ENCODE measurements at regions not wholly inside any gene's neighbourhood (a gene's known extent, or its start where the extent isn't known, plus 50 kb on each side); places are given as distances from the start of the nearest gene placed in this dataset.
"Not testable (repeated sequence)": the region's sequence is repeated elsewhere in the genome, so short reads cannot be mapped to it uniquely, and the experiment has no call there.

DNA sequence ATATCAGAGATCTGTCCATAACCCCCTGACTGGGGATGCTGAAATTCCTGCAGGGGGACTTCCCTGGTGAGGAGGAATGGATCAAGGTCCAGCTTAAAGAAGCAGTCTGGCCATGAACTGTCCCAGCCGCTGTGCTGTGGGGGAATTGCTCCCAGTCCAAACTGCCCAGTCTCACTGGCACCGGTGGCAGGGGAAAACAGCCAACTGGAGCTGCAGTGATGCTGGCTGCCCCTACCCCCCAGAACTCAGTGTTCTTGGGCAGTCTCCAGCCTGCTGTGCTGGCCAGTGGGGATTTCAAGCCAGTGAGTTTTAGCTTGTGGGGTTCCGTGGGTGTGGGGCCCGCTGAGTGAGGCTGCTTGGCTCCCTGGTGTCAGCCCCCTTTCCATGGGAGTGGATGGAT is 306.5 kb upstream of the RPS23 start:
- no peak overlapping the region for H3K4me3 ChIP-seq (ENCODE audit: low read length)
- H3K27me3 ChIP-seq (replicated peaks; ENCODE audit: insufficient read depth, low read length), result no peaks in the 10 kb centered on the region
- H3K9ac ChIP-seq (ENCODE audit: low read length), result no peak overlapping the region
- H2AFZ ChIP-seq (ENCODE audit: low read length), result no peak overlapping the region
- no peaks in the 10 kb centered on the region for H3F3A ChIP-seq (ENCODE audit: insufficient read depth, low read length)
- H4K20me1 ChIP-seq (ENCODE audit: insufficient read depth, low read length), result no peaks in the 10 kb centered on the region
- H3K9me3 ChIP-seq (replicated peaks; ENCODE audit: insufficient read depth, low read length), result no peaks in the 10 kb centered on the region
- no peak for DNase-seq
- TF ChIP-seq, protein P1, sequence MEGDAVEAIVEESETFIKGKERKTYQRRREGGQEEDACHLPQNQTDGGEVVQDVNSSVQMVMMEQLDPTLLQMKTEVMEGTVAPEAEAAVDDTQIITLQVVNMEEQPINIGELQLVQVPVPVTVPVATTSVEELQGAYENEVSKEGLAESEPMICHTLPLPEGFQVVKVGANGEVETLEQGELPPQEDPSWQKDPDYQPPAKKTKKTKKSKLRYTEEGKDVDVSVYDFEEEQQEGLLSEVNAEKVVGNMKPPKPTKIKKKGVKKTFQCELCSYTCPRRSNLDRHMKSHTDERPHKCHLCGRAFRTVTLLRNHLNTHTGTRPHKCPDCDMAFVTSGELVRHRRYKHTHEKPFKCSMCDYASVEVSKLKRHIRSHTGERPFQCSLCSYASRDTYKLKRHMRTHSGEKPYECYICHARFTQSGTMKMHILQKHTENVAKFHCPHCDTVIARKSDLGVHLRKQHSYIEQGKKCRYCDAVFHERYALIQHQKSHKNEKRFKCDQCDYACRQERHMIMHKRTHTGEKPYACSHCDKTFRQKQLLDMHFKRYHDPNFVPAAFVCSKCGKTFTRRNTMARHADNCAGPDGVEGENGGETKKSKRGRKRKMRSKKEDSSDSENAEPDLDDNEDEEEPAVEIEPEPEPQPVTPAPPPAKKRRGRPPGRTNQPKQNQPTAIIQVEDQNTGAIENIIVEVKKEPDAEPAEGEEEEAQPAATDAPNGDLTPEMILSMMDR (IDR thresholded peaks at IDR 0.05; ENCODE audit: low read length), result no peak
- TF ChIP-seq EZH2 (optimal IDR thresholded peaks at IDR 0.05; ENCODE audit: low read depth, low read length) (no peak), EZH2phosphoT487 (IDR thresholded peaks at IDR 0.05; ENCODE audit: low read length) (no peak)
- no peak overlapping the region for H3K27ac ChIP-seq (ENCODE audit: low read length)
- H3K79me2 ChIP-seq (ENCODE audit: low read length), result no peaks in the 10 kb centered on the region
- H3K36me3 ChIP-seq (replicated peaks; ENCODE audit: insufficient read depth, low read length), result no peaks in the 10 kb centered on the region
- no peaks in the 10 kb centered on the region for H3K9me2 ChIP-seq (replicated peaks; ENCODE audit: insufficient read depth, low read length)
- no peaks in the 10 kb centered on the region for H3K4me1 ChIP-seq (ENCODE audit: low read length)
- H3K4me2 ChIP-seq (ENCODE audit: low read depth, low read length), result no peak overlapping the region

DNA sequence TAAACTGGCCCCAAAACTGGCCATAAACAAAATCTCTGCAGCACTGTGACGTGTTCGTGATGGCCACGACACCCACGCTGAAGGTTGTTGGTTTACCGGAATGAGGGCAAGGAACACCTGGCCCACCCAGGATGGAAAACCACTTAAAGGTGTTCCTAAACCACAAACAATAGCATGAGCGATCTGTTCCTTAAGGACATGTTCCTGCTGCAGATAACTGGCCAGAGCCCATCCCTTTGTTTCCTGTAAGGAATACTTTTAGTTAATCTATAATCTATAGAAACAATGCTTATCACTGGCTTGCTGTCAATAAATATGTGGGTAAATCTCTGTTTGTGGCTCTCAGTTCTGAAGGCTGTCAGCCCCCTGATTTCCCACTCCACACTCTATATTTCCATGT is 305.2 kb upstream of the RPS23 start:
- not testable (repeated sequence) for H3K27me3 ChIP-seq (replicated peaks; ENCODE audit: insufficient read depth, low read length); H3K4me1 ChIP-seq (ENCODE audit: low read length); H4K20me1 ChIP-seq (ENCODE audit: insufficient read depth, low read length); H3K4me2 ChIP-seq (ENCODE audit: low read depth, low read length); H3K9ac ChIP-seq (ENCODE audit: low read length); H2AFZ ChIP-seq (ENCODE audit: low read length); DNase-seq; H3K27ac ChIP-seq (ENCODE audit: low read length); H3K9me3 ChIP-seq (replicated peaks; ENCODE audit: insufficient read depth, low read length); H3K4me3 ChIP-seq (ENCODE audit: low read length); H3F3A ChIP-seq (ENCODE audit: insufficient read depth, low read length); H3K36me3 ChIP-seq (replicated peaks; ENCODE audit: insufficient read depth, low read length); H3K9me2 ChIP-seq (replicated peaks; ENCODE audit: insufficient read depth, low read length); H3K79me2 ChIP-seq (ENCODE audit: low read length)

DNA sequence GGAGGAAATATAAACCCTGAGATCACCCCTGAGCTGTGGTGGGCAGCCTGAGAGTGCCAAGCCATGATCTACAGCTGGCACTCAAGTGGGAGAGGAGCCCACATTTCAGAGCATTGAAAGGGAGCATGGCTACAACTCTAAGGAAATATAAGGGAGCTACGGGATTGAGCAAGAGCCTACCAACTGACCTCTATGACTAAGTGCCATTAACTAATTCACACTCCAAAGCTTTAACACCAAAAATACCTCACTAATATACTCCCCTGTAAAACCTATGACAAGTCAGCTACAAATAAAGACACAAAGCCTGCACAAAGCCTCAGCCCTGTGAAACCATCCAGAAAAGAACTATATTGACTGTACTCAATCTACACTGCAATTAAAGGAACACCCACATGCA is 286.8 kb upstream of the RPS23 start:
- Histone ChIP-seq H3K79me2 (ENCODE audit: low read length) (no peaks in the 10 kb centered on the region), H2AFZ (ENCODE audit: low read length) (no peak overlapping the region), H3K27me3 (replicated peaks; ENCODE audit: insufficient read depth, low read length) (no peaks in the 10 kb centered on the region), H4K20me1 (ENCODE audit: insufficient read depth, low read length) (no peaks in the 10 kb centered on the region), H3K9me2 (replicated peaks; ENCODE audit: insufficient read depth, low read length) (no peaks in the 10 kb centered on the region), H3K27ac (ENCODE audit: low read length) (no peak overlapping the region), H3K4me2 (ENCODE audit: low read depth, low read length) (no peak overlapping the region), H3K4me1 (ENCODE audit: low read length) (no peaks in the 10 kb centered on the region), H3F3A (ENCODE audit: insufficient read depth, low read length) (no peaks in the 10 kb centered on the region), H3K9me3 (replicated peaks; ENCODE audit: insufficient read depth, low read length) (no peaks in the 10 kb centered on the region), H3K9ac (ENCODE audit: low read length) (no peak overlapping the region), H3K4me3 (ENCODE audit: low read length) (no peak overlapping the region), H3K36me3 (replicated peaks; ENCODE audit: insufficient read depth, low read length) (no peaks in the 10 kb centered on the region)
- TF ChIP-seq EZH2 (optimal IDR thresholded peaks at IDR 0.05; ENCODE audit: low read depth, low read length) (no peak), EZH2phosphoT487 (IDR thresholded peaks at IDR 0.05; ENCODE audit: low read length) (no peak)
- DNase-seq, result no peak

DNA sequence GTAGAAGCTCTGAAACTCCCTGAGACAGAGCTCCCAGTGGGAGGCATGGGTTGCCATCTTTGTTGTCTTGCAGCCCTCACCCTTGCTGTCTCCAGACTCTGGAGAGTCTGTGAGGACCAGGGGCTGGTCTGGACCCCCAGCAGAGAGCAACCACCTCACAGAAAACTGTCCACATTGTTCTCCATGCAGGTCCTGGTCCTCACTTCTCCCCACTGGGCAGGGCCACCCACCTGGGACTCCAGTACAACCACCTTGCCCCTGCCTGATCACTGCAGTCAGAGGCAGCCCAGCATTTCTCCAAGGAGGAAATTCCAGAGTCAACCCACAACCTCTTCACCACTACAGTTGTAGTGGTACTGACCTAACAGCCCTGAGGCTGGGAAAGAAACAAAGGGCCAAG is 285.6 kb upstream of the RPS23 start:
- DNase-seq, result no peak
- H4K20me1 ChIP-seq (ENCODE audit: insufficient read depth, low read length), result no peaks in the 10 kb centered on the region
- no peaks in the 10 kb centered on the region for H3K9me2 ChIP-seq (replicated peaks; ENCODE audit: insufficient read depth, low read length)
- no peaks in the 10 kb centered on the region for H3K9me3 ChIP-seq (replicated peaks; ENCODE audit: insufficient read depth, low read length)
- no peaks in the 10 kb centered on the region for H3K27me3 ChIP-seq (replicated peaks; ENCODE audit: insufficient read depth, low read length)
- TF ChIP-seq EZH2phosphoT487 (IDR thresholded peaks at IDR 0.05; ENCODE audit: low read length) (no peak), EZH2 (optimal IDR thresholded peaks at IDR 0.05; ENCODE audit: low read depth, low read length) (no peak)
- TF ChIP-seq, protein P1 (IDR thresholded peaks at IDR 0.05; ENCODE audit: low read length), result no peak
- no peak overlapping the region for H3K4me2 ChIP-seq (ENCODE audit: low read depth, low read length)
- H2AFZ ChIP-seq (ENCODE audit: low read length), result no peak overlapping the region
- H3K9ac ChIP-seq (ENCODE audit: low read length), result no peak overlapping the region
- no peaks in the 10 kb centered on the region for H3K79me2 ChIP-seq (ENCODE audit: low read length)
- H3F3A ChIP-seq (ENCODE audit: insufficient read depth, low read length), result no peaks in the 10 kb centered on the region
- no peaks in the 10 kb centered on the region for H3K4me1 ChIP-seq (ENCODE audit: low read length)
- no peak overlapping the region for H3K4me3 ChIP-seq (ENCODE audit: low read length)
- no peaks in the 10 kb centered on the region for H3K36me3 ChIP-seq (replicated peaks; ENCODE audit: insufficient read depth, low read length)
- H3K27ac ChIP-seq (ENCODE audit: low read length), result no peak overlapping the region

Data from MM.1S (cell line).